ENCODE measurements at regions not wholly inside any gene's neighbourhood (a gene's known extent, or its start where the extent isn't known, plus 50 kb on each side); places are given as distances from the start of the nearest gene placed in this dataset.

DNA sequence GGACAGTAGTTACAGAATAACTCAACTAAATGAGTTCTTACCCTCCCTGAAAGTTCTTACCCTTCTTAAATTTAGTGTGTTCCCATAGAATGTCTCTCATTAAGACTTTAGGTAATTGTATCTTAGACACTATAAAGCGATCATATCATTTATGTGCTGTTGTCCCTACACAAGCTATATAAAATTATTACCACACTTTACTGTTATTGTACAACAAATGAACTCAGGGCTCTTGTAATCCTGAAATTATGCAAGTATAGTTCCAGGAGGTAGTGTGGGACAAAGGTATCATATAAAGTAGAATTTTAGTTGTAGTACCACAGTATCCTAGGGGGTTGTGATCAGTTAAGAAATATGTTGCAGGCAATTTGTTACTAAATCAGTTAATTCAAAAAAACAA lies 167.4 kb upstream of the CARMIL1 start:
- TF ChIP-seq, protein P1, sequence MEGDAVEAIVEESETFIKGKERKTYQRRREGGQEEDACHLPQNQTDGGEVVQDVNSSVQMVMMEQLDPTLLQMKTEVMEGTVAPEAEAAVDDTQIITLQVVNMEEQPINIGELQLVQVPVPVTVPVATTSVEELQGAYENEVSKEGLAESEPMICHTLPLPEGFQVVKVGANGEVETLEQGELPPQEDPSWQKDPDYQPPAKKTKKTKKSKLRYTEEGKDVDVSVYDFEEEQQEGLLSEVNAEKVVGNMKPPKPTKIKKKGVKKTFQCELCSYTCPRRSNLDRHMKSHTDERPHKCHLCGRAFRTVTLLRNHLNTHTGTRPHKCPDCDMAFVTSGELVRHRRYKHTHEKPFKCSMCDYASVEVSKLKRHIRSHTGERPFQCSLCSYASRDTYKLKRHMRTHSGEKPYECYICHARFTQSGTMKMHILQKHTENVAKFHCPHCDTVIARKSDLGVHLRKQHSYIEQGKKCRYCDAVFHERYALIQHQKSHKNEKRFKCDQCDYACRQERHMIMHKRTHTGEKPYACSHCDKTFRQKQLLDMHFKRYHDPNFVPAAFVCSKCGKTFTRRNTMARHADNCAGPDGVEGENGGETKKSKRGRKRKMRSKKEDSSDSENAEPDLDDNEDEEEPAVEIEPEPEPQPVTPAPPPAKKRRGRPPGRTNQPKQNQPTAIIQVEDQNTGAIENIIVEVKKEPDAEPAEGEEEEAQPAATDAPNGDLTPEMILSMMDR (IDR thresholded peaks at IDR 0.05; ENCODE audit: poor library complexity) = no peak
- TF ChIP-seq EZH2 (IDR thresholded peaks at IDR 0.05; ENCODE audit: borderline replicate concordance) = no peak

Measured in hepatocyte (in vitro differentiated cells).